ENCODE measurements at regions not wholly inside any gene's neighbourhood (a gene's known extent, or its start where the extent isn't known, plus 50 kb on each side); places are given as distances from the start of the nearest gene placed in this dataset.

GRCh38 chr2:2399396-2399795 is 68.3 kb upstream of the MYT1L start (continued):
- TF ChIP-seq, protein P1, sequence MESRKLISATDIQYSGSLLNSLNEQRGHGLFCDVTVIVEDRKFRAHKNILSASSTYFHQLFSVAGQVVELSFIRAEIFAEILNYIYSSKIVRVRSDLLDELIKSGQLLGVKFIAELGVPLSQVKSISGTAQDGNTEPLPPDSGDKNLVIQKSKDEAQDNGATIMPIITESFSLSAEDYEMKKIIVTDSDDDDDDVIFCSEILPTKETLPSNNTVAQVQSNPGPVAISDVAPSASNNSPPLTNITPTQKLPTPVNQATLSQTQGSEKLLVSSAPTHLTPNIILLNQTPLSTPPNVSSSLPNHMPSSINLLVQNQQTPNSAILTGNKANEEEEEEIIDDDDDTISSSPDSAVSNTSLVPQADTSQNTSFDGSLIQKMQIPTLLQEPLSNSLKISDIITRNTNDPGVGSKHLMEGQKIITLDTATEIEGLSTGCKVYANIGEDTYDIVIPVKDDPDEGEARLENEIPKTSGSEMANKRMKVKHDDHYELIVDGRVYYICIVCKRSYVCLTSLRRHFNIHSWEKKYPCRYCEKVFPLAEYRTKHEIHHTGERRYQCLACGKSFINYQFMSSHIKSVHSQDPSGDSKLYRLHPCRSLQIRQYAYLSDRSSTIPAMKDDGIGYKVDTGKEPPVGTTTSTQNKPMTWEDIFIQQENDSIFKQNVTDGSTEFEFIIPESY (IDR thresholded peaks at IDR 0.05) = no peak
- TF ChIP-seq FOXA2 (IDR thresholded peaks at IDR 0.05) (no peak), JUND (IDR thresholded peaks at IDR 0.05) (no peak), EGR1 (IDR thresholded peaks at IDR 0.05; ENCODE audit: low read depth in 2 of 2) (no peak), NR2F2 (IDR thresholded peaks at IDR 0.05) (no peak)

DNA sequence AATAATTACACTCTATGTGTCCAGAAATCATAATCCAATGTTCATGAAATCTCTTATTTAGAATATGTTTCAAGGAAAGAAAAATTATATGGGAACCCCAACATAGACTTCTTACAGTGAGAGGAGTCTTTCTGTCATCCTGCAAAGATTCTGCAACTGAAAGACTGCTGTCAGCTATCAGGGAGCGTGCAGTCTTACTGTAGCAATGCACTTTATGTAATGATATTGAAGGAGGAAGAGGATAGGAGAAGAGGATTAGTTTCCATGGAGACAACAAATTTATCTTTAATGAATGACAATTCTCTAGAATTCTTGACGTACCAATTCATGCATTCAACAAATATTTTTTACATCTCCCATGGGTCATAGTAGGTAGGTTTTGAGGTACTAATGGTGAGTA is 61.3 kb upstream of the MYT1L start:
- no peaks in the 10 kb centered on the region for H3K4me1 ChIP-seq (ENCODE audit: control insufficient read depth in 4 of 4, insufficient read depth in 4 of 4, low read length in 3 of 4)
- H3K9me3 ChIP-seq (ENCODE audit: control insufficient read depth in 4 of 4, low read length in 3 of 4) = peaks cover 0 to 5% (median 2%) of the 10 kb centered on the region in 4 donors
- DNase-seq (ENCODE audit: low spot score) = no peak
- whole genome bisulfite sequencing = 78% methylated on average over 2 of the region's 2 CpGs
- H3K9ac ChIP-seq (ENCODE audit: low read depth in 1 of 2, low read length in 2 of 2) = no peak overlapping the region
- no peak for TF ChIP-seq HNF4G (IDR thresholded peaks at IDR 0.05)
- no peak for TF ChIP-seq FOXA2 (IDR thresholded peaks at IDR 0.05)
- TF ChIP-seq JUND (IDR thresholded peaks at IDR 0.05) = no peak
- TF ChIP-seq CTCF (IDR thresholded peaks at IDR 0.05; ENCODE audit: low read depth, low read length, missing input control) = no peak
- no peak for TF ChIP-seq HNF4A (conservative IDR thresholded peaks at IDR 0.05)
- TF ChIP-seq YY1 (IDR thresholded peaks at IDR 0.05) = no peak
- TF ChIP-seq, protein P2, sequence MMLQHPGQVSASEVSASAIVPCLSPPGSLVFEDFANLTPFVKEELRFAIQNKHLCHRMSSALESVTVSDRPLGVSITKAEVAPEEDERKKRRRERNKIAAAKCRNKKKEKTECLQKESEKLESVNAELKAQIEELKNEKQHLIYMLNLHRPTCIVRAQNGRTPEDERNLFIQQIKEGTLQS (IDR thresholded peaks at IDR 0.05) = no peak
- no peak for TF ChIP-seq RAD21 (IDR thresholded peaks at IDR 0.05)
- no peak for TF ChIP-seq NR2F2 (IDR thresholded peaks at IDR 0.05)
- TF ChIP-seq, protein P1 (IDR thresholded peaks at IDR 0.05) = no peak
- TF ChIP-seq FOXA1 (IDR thresholded peaks at IDR 0.05) = no peak
- TF ChIP-seq, protein P3, sequence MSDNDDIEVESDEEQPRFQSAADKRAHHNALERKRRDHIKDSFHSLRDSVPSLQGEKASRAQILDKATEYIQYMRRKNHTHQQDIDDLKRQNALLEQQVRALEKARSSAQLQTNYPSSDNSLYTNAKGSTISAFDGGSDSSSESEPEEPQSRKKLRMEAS (IDR thresholded peaks at IDR 0.05) = no peak
- no peak for TF ChIP-seq SP1 (IDR thresholded peaks at IDR 0.05)
- TF ChIP-seq, protein P4, sequence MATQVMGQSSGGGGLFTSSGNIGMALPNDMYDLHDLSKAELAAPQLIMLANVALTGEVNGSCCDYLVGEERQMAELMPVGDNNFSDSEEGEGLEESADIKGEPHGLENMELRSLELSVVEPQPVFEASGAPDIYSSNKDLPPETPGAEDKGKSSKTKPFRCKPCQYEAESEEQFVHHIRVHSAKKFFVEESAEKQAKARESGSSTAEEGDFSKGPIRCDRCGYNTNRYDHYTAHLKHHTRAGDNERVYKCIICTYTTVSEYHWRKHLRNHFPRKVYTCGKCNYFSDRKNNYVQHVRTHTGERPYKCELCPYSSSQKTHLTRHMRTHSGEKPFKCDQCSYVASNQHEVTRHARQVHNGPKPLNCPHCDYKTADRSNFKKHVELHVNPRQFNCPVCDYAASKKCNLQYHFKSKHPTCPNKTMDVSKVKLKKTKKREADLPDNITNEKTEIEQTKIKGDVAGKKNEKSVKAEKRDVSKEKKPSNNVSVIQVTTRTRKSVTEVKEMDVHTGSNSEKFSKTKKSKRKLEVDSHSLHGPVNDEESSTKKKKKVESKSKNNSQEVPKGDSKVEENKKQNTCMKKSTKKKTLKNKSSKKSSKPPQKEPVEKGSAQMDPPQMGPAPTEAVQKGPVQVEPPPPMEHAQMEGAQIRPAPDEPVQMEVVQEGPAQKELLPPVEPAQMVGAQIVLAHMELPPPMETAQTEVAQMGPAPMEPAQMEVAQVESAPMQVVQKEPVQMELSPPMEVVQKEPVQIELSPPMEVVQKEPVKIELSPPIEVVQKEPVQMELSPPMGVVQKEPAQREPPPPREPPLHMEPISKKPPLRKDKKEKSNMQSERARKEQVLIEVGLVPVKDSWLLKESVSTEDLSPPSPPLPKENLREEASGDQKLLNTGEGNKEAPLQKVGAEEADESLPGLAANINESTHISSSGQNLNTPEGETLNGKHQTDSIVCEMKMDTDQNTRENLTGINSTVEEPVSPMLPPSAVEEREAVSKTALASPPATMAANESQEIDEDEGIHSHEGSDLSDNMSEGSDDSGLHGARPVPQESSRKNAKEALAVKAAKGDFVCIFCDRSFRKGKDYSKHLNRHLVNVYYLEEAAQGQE (IDR thresholded peaks at IDR 0.05) = no peak
- no peak for TF ChIP-seq RXRA (IDR thresholded peaks at IDR 0.05)
- no peak for TF ChIP-seq TAF1 (conservative IDR thresholded peaks at IDR 0.05)
- H3K27ac ChIP-seq (ENCODE audit: low read depth in 1 of 2, low read length in 2 of 2) = no peak overlapping the region
- no peaks in the 10 kb centered on the region for H3K36me3 ChIP-seq (ENCODE audit: control insufficient read depth in 4 of 4, insufficient read depth in 3 of 4, low read depth in 1 of 4, low read length in 3 of 4)
- H3K4me3 ChIP-seq (ENCODE audit: low read depth in 1 of 3, low read length in 3 of 3) = no peak overlapping the region
- H3K27me3 ChIP-seq (ENCODE audit: control insufficient read depth in 4 of 4, insufficient read depth in 4 of 4, low read length in 3 of 4) = no peaks in the 10 kb centered on the region

Measured in liver (tissue), 8 donors.